ENCODE measurements at regions not wholly inside any gene's neighbourhood (a gene's known extent, or its start where the extent isn't known, plus 50 kb on each side); places are given as distances from the start of the nearest gene placed in this dataset.

DNA sequence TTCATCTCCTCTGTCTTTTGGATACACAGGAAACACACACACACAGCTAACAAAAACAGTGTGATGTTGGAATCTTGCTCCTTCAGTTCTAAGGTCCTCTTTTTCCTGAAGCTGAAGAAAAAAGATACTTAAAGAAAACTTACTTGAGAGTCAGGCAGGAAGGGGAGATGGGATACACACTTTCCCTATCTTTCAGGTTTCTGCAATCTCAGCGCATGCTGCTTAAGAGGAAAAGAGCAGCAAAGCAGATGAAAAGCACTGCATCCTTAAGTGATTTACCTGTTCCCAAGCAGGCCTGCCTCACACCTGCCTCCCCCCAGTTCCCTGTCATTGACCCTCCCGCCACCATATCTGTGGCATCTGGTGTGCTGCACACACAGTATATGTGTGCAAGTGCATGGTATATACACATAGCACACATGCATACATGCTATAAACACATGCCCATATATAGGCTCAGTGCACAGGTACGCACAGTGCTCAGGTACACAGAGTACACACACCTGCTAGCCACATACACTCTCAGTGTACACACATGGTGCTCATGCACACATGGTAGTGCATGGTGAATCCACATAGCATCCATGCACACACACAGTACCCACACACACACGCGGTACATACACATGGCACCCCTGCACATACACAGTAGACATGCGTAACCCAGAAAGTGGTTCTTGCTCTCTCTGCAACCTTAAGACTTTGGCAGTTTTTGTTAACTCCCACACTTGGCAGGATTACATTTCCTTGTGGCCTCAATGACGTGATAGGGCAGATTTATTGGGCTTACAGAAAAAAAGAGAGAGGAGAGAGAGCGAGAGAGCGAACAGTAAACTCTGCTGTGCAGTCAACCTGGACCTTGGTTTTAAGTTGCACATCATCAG lies 166.9 kb downstream of the TOMM20 start (continued):
- no peak for TF ChIP-seq ZNF318 (CRISPR knock-in tag; IDR thresholded peaks at IDR 0.05)
- no peak for TF ChIP-seq MIER3 (CRISPR knock-in tag; IDR thresholded peaks at IDR 0.05; ENCODE audit: borderline replicate concordance)
- TF ChIP-seq ZNF572 (CRISPR knock-in tag; IDR thresholded peaks at IDR 0.05) = no peak
- TF ChIP-seq, protein P1, sequence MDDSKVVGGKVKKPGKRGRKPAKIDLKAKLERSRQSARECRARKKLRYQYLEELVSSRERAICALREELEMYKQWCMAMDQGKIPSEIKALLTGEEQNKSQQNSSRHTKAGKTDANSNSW (CRISPR knock-in tag; IDR thresholded peaks at IDR 0.05; ENCODE audit: borderline replicate concordance) = no peak
- no peak for TF ChIP-seq NONO (IDR thresholded peaks at IDR 0.05)
- peak; percentile 71; the same call in 1 of the 2 replicates for TF ChIP-seq NONO (CRISPR knock-in tag; conservative IDR thresholded peaks at IDR 0.05)
- no peak for TF ChIP-seq CREM (IDR thresholded peaks at IDR 0.05)
- no peak for TF ChIP-seq CREM (CRISPR knock-in tag; IDR thresholded peaks at IDR 0.05)
- TF ChIP-seq REL (CRISPR knock-in tag; conservative IDR thresholded peaks at IDR 0.05) = no peak
- TF ChIP-seq, protein P2, sequence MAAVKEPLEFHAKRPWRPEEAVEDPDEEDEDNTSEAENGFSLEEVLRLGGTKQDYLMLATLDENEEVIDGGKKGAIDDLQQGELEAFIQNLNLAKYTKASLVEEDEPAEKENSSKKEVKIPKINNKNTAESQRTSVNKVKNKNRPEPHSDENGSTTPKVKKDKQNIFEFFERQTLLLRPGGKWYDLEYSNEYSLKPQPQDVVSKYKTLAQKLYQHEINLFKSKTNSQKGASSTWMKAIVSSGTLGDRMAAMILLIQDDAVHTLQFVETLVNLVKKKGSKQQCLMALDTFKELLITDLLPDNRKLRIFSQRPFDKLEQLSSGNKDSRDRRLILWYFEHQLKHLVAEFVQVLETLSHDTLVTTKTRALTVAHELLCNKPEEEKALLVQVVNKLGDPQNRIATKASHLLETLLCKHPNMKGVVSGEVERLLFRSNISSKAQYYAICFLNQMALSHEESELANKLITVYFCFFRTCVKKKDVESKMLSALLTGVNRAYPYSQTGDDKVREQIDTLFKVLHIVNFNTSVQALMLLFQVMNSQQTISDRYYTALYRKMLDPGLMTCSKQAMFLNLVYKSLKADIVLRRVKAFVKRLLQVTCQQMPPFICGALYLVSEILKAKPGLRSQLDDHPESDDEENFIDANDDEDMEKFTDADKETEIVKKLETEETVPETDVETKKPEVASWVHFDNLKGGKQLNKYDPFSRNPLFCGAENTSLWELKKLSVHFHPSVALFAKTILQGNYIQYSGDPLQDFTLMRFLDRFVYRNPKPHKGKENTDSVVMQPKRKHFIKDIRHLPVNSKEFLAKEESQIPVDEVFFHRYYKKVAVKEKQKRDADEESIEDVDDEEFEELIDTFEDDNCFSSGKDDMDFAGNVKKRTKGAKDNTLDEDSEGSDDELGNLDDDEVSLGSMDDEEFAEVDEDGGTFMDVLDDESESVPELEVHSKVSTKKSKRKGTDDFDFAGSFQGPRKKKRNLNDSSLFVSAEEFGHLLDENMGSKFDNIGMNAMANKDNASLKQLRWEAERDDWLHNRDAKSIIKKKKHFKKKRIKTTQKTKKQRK (IDR thresholded peaks at IDR 0.05; ENCODE audit: low read length) = no peak
- no peak for TF ChIP-seq NFRKB (IDR thresholded peaks at IDR 0.05)
- TF ChIP-seq, protein P3, sequence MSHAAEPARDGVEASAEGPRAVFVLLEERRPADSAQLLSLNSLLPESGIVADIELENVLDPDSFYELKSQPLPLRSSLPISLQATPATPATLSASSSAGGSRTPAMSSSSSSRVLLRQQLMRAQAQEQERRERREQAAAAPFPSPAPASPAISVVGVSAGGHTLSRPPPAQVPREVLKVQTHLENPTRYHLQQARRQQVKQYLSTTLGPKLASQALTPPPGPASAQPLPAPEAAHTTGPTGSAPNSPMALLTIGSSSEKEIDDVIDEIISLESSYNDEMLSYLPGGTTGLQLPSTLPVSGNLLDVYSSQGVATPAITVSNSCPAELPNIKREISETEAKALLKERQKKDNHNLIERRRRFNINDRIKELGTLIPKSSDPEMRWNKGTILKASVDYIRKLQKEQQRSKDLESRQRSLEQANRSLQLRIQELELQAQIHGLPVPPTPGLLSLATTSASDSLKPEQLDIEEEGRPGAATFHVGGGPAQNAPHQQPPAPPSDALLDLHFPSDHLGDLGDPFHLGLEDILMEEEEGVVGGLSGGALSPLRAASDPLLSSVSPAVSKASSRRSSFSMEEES (CRISPR knock-in tag; IDR thresholded peaks at IDR 0.05) = no peak
- TF ChIP-seq, protein P4, sequence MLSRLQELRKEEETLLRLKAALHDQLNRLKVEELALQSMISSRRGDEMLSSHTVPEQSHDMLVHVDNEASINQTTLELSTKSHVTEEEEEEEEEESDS (CRISPR knock-in tag; IDR thresholded peaks at IDR 0.05; ENCODE audit: borderline replicate concordance) = no peak
- TF ChIP-seq ISX (CRISPR knock-in tag; conservative IDR thresholded peaks at IDR 0.05) = no peak
- no peak for TF ChIP-seq TSC22D2 (CRISPR knock-in tag; IDR thresholded peaks at IDR 0.05; ENCODE audit: borderline replicate concordance)
- TF ChIP-seq ZNF136 (CRISPR knock-in tag; IDR thresholded peaks at IDR 0.05; ENCODE audit: low read depth) = no peak
